ENCODE measurements at regions not wholly inside any gene's neighbourhood (a gene's known extent, or its start where the extent isn't known, plus 50 kb on each side); places are given as distances from the start of the nearest gene placed in this dataset.

DNA sequence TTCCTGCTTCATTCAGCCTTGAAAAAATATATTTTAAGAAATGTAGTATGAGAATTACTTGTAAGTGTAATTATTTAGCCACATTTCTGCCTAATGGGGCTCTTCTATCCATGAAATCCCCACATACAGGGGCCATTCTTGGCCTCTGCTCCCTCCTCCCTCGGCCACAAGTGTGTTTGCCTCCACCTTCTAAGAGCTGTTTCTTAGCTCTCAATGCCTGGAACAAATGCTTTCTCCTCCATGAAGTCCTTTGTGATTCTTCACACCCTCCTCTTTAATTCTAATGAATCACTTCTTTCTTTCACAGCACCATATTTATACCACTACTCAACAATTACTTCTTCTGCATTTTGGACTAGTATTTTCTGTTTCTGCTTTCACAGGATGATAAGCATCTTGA is 88.8 kb upstream of the BET1 start:
- Histone ChIP-seq H2AFZ (ENCODE audit: low read length) (no peak overlapping the region), H3K9me3 (ENCODE audit: low read length) (no peaks in the 10 kb centered on the region), H3K4me3 (ENCODE audit: low read depth, low read length, poor library complexity, severe bottlenecking) (no peak overlapping the region), H3K4me2 (ENCODE audit: low read length) (no peak overlapping the region), H3K4me1 (ENCODE audit: insufficient read depth, low read length, poor library complexity, severe bottlenecking) (peaks cover 6% of the 10 kb centered on the region), H3K79me2 (ENCODE audit: insufficient read depth, low read depth, low read length) (no peaks in the 10 kb centered on the region), H3K9me2 (ENCODE audit: insufficient read depth, low read length) (no peaks in the 10 kb centered on the region), H3K27ac (ENCODE audit: low read depth, low read length, poor library complexity, severe bottlenecking) (no peak overlapping the region), H3K36me3 (ENCODE audit: insufficient read depth, low read length) (no peaks in the 10 kb centered on the region), H4K20me1 (ENCODE audit: insufficient read depth, low read length) (no peaks in the 10 kb centered on the region)
- ChIA-PET POLR2A (interaction anchor here (0.9 to 1.3 kb wide), 3 partner anchors 43 to 1082 kb away, joined by 3 read pairs; no protein-coding TSS in a partner anchor), CTCF (ENCODE audit: unreplicated experiment) (no interaction called here)
- no TSS peak for BruUV-seq (replicated peaks)
- intact Hi-C loops (cut with micrococcal nuclease; ENCODE audit: unreplicated experiment): no loop called here
- no peak for DNase-seq (ENCODE audit: low spot score)
- TF ChIP-seq, protein P1, sequence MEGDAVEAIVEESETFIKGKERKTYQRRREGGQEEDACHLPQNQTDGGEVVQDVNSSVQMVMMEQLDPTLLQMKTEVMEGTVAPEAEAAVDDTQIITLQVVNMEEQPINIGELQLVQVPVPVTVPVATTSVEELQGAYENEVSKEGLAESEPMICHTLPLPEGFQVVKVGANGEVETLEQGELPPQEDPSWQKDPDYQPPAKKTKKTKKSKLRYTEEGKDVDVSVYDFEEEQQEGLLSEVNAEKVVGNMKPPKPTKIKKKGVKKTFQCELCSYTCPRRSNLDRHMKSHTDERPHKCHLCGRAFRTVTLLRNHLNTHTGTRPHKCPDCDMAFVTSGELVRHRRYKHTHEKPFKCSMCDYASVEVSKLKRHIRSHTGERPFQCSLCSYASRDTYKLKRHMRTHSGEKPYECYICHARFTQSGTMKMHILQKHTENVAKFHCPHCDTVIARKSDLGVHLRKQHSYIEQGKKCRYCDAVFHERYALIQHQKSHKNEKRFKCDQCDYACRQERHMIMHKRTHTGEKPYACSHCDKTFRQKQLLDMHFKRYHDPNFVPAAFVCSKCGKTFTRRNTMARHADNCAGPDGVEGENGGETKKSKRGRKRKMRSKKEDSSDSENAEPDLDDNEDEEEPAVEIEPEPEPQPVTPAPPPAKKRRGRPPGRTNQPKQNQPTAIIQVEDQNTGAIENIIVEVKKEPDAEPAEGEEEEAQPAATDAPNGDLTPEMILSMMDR (conservative IDR thresholded peaks at IDR 0.05; ENCODE audit: low read length): no peak
- TF ChIP-seq EZH2phosphoT487 (IDR thresholded peaks at IDR 0.05; ENCODE audit: borderline replicate concordance, low read depth, low read length): no peak

DNA sequence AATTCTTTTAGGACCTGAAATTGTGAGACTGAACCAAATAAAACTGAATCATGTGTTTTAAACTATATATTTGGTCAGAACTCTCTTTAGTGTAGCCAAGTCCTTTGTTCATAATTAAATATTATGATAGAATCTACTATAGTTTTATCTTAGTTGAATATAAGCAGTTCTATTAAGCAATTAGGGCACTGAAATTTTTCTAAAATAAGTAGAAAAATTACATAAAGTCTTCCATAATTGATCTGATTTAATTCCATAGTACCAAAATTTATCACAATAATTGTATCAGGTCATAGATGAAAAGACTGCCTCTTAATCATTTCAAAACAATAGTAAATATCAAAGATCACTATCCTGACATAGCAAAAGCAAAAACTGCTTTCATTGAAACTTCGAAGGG is 90.1 kb upstream of the BET1 start:
- H2AFZ ChIP-seq (ENCODE audit: low read length): no peak overlapping the region
- intact Hi-C loops (cut with micrococcal nuclease; ENCODE audit: unreplicated experiment): no loop called here
- DNase-seq (ENCODE audit: low spot score): no peak
- H3K9me3 ChIP-seq (ENCODE audit: low read length): no peaks in the 10 kb centered on the region
- no peak overlapping the region for H3K4me3 ChIP-seq (ENCODE audit: low read depth, low read length, poor library complexity, severe bottlenecking)
- POLR2A ChIA-PET: interaction anchor here (0.6 to 1.5 kb wide), 5 partner anchors 12 to 1276 kb away, joined by 3 to 5 read pairs (median 3); no protein-coding TSS in a partner anchor
- no peaks in the 10 kb centered on the region for H3K36me3 ChIP-seq (ENCODE audit: insufficient read depth, low read length)
- no peak overlapping the region for H3K4me2 ChIP-seq (ENCODE audit: low read length)
- CTCF ChIA-PET (ENCODE audit: unreplicated experiment): no interaction called here
- H3K27ac ChIP-seq (ENCODE audit: low read depth, low read length, poor library complexity, severe bottlenecking): no peak overlapping the region
- H3K9me2 ChIP-seq (ENCODE audit: insufficient read depth, low read length): no peaks in the 10 kb centered on the region
- H3K79me2 ChIP-seq (ENCODE audit: insufficient read depth, low read depth, low read length): no peaks in the 10 kb centered on the region
- TF ChIP-seq, protein P1 (conservative IDR thresholded peaks at IDR 0.05; ENCODE audit: low read length): no peak
- TF ChIP-seq EZH2phosphoT487 (IDR thresholded peaks at IDR 0.05; ENCODE audit: borderline replicate concordance, low read depth, low read length): no peak
- H3K4me1 ChIP-seq (ENCODE audit: insufficient read depth, low read length, poor library complexity, severe bottlenecking): no peaks in the 10 kb centered on the region
- H4K20me1 ChIP-seq (ENCODE audit: insufficient read depth, low read length): no peaks in the 10 kb centered on the region
- BruUV-seq (replicated peaks): no TSS peak

DNA sequence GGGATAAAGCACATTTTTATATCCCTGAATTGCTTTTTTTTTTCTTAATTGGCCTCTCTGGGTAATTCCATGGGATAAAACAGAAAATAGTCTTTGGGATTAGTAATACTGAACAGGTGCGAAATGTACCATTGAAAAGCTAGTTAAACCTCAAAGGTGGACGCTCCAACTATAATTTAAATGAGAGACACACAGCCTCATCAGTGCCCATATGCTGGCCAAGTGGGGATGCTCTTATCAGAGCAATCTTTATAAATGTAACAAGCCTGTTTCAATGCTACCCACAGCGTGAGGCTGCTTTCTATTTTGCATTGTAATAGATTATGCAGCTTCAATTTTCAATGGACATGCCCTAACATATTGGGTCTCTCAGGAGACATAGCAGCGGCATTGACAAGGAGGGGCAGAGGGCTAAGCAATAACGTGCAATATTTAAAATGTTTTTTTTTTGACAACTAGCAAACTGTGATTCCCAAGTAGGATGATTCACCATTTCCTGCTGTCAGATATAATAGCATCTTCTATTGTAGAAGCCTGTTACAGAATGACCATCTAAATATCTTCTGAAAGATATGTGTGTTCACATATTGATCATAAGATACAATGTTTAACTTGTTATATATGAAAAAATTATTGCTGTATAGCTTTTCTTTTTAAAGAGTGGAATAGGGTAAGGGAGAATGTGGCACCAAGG is 91.3 kb upstream of the BET1 start:
- no peak for TF ChIP-seq EZH2phosphoT487 (IDR thresholded peaks at IDR 0.05; ENCODE audit: borderline replicate concordance, low read depth, low read length)
- TF ChIP-seq, protein P1 (conservative IDR thresholded peaks at IDR 0.05; ENCODE audit: low read length): no peak
- DNase-seq (ENCODE audit: low spot score): no peak
- BruUV-seq (replicated peaks): no TSS peak
- CTCF ChIA-PET (ENCODE audit: unreplicated experiment): interaction anchor here (1.2 kb wide), 1 partner anchor 8 kb away, joined by 3 read pairs; no protein-coding TSS in a partner anchor
- Histone ChIP-seq H3K4me2 (ENCODE audit: low read length) (no peak overlapping the region), H3K9me2 (ENCODE audit: insufficient read depth, low read length) (no peaks in the 10 kb centered on the region), H4K20me1 (ENCODE audit: insufficient read depth, low read length) (no peaks in the 10 kb centered on the region), H3K79me2 (ENCODE audit: insufficient read depth, low read depth, low read length) (no peaks in the 10 kb centered on the region), H3K4me3 (ENCODE audit: low read depth, low read length, poor library complexity, severe bottlenecking) (no peak overlapping the region), H3K27ac (ENCODE audit: low read depth, low read length, poor library complexity, severe bottlenecking) (no peak overlapping the region), H2AFZ (ENCODE audit: low read length) (no peak overlapping the region), H3K36me3 (ENCODE audit: insufficient read depth, low read length) (no peaks in the 10 kb centered on the region), H3K9me3 (ENCODE audit: low read length) (no peaks in the 10 kb centered on the region), H3K4me1 (ENCODE audit: insufficient read depth, low read length, poor library complexity, severe bottlenecking) (no peaks in the 10 kb centered on the region)
- intact Hi-C loops (cut with micrococcal nuclease; ENCODE audit: unreplicated experiment): no loop called here
- POLR2A ChIA-PET: interaction anchor here (0.6 to 1.5 kb wide), 5 partner anchors 11 to 414 kb away, joined by 3 to 6 read pairs (median 3); no protein-coding TSS in a partner anchor

Measured in OCI-LY7 (cell line).